NT2/D1 (cell line): ENCODE measurements at regions not wholly inside any gene's neighbourhood (a gene's known extent, or its start where the extent isn't known, plus 50 kb on each side); places are given as distances from the start of the nearest gene placed in this dataset.

ENCODE experiments used
- SUZ12 ChIP-seq: IDR thresholded peaks from 2 replicates; pipeline ENCODE4 v1.6.1; 2011; ENCODE audit not compliant: insufficient read length, insufficient read depth; ENCODE audit errors: extremely low read depth
- YY1 ChIP-seq: IDR thresholded peaks from 2 replicates; pipeline ENCODE4 v1.6.1; 2011; ENCODE audit not compliant: insufficient read length, insufficient read depth
- ZNF274 ChIP-seq: IDR thresholded peaks from 2 replicates; pipeline ENCODE4 v1.6.1; 2011; ENCODE audit warnings: mild to moderate bottlenecking, low read depth, low read length

GRCh38 chr12:107545737-107546353, 139.8 kb upstream of the PWP1 start:
- no peak for TF ChIP-seq ZNF274
- no peak for TF ChIP-seq YY1
- no peak for TF ChIP-seq SUZ12
